ENCODE measurements at regions not wholly inside any gene's neighbourhood (a gene's known extent, or its start where the extent isn't known, plus 50 kb on each side); places are given as distances from the start of the nearest gene placed in this dataset.

- no peak for DNase-seq
Observed at GRCh38 chr5:54851449-54851848, 133.9 kb downstream of the ESM1 start.

- no peak for DNase-seq
Observed at GRCh38 chr5:54848581-54848980, 136.8 kb downstream of the ESM1 start.

GRCh38 chr5:54845567-54845941, 139.8 kb downstream of the ESM1 start:
- DNase-seq = no peak

- no peak for DNase-seq
Observed at GRCh38 chr5:54844905-54845566, 140.4 kb downstream of the ESM1 start.

- no peak for DNase-seq
Observed at GRCh38 chr5:54844266-54844665, 141.1 kb downstream of the ESM1 start.

- DNase-seq = no peak
Observed at GRCh38 chr5:54841481-54841880, 143.9 kb downstream of the ESM1 start.

GRCh38 chr5:54838843-54839242, 146.6 kb downstream of the ESM1 start:
- no peak for DNase-seq

GRCh38 chr5:54837981-54838380, 147.4 kb downstream of the ESM1 start:
- DNase-seq = no peak

- no peak for DNase-seq
Observed at GRCh38 chr5:54837093-54837492, 148.3 kb downstream of the ESM1 start.

GRCh38 chr5:54835647-54836046, 149.7 kb downstream of the ESM1 start:
- no peak for DNase-seq

- DNase-seq = no peak
Observed at GRCh38 chr5:54834121-54834842, 151.1 kb downstream of the ESM1 start.

GRCh38 chr5:54833590-54833989, 151.8 kb downstream of the ESM1 start:
- no peak for DNase-seq

- DNase-seq = no peak
Observed at GRCh38 chr5:54832858-54833257, 152.5 kb downstream of the ESM1 start.

- no peak for DNase-seq
Observed at GRCh38 chr5:54832045-54832444, 153.3 kb downstream of the ESM1 start.

GRCh38 chr5:54831233-54831632, 154.2 kb downstream of the ESM1 start:
- no peak for DNase-seq

GRCh38 chr5:54829676-54830535, 155.5 kb downstream of the ESM1 start:
- DNase-seq = no peak

- no peak for DNase-seq
Observed at GRCh38 chr5:54829102-54829501, 156.3 kb downstream of the ESM1 start.

GRCh38 chr5:54828151-54828550, 157.2 kb downstream of the ESM1 start:
- DNase-seq = no peak

GRCh38 chr5:54825005-54825404, 160.4 kb downstream of the ESM1 start:
- DNase-seq = no peak

- DNase-seq = no peak
Observed at GRCh38 chr5:54823006-54823405, 162.4 kb downstream of the ESM1 start.

- DNase-seq = no peak
Observed at GRCh38 chr5:54822324-54822687, 163.1 kb downstream of the ESM1 start.

GRCh38 chr5:54821445-54822323, 163.7 kb downstream of the ESM1 start:
- DNase-seq = no peak
